CD14-positive monocyte (primary cell): ENCODE measurements at regions not wholly inside any gene's neighbourhood (a gene's known extent, or its start where the extent isn't known, plus 50 kb on each side); places are given as distances from the start of the nearest gene placed in this dataset.

Experiments
- DNase-seq, 3 donors: peaks; one replicate each; pipeline ENCODE4 v3.0.0-alpha.2; 2011 to 2022
- H2AFZ ChIP-seq: 2 replicates; pipeline ENCODE4 v1.6.0; 2012; ENCODE audit warnings: mild to moderate bottlenecking, low read depth, low read length, inconsistent platforms; ENCODE audit not compliant: insufficient read depth, poor library complexity, severe bottlenecking
- H3K27ac ChIP-seq, 2 donors: 1 replicate in 1 of 2; 2 replicates in 1 of 2; pipeline ENCODE4 v1.5.1; 2012 to 2013; ENCODE audit warnings: low read length in 2 of 2, control low read depth in 1 of 2, inconsistent platforms in 1 of 2, low read depth in 1 of 2, mild to moderate bottlenecking in 1 of 2
- H3K27me3 ChIP-seq, 2 donors: one replicate each; pipeline versions ENCODE4 v1.6.0 to v1.6.1; 2011 to 2013; ENCODE audit warnings: low read length in 2 of 2; ENCODE audit not compliant: control insufficient read depth in 2 of 2, insufficient read depth in 2 of 2
- H3K36me3 ChIP-seq, 2 donors: replicated peaks in 1 of 2; 1 replicate in 1 of 2; 2 replicates in 1 of 2; pipeline versions ENCODE4 v1.5.1 to v1.6.1; 2012 to 2013; ENCODE audit warnings: low read length in 2 of 2, control low read depth in 1 of 2, inconsistent platforms in 1 of 2, mild to moderate bottlenecking in 1 of 2; ENCODE audit not compliant: insufficient read depth in 2 of 2, control insufficient read depth in 1 of 2
- H3K4me1 ChIP-seq, 2 donors: 1 replicate in 1 of 2; 2 replicates in 1 of 2; pipeline versions ENCODE4 v1.5.1 to v1.6.1; 2012 to 2013; ENCODE audit warnings: low read length in 2 of 2, control low read depth in 1 of 2, inconsistent platforms in 1 of 2, mild to moderate bottlenecking in 1 of 2, moderate library complexity in 1 of 2; ENCODE audit not compliant: insufficient read depth in 2 of 2, control insufficient read depth in 1 of 2
- H3K4me2 ChIP-seq: replicated peaks from 2 replicates; pipeline ENCODE3; 2012; ENCODE audit warnings: low read length, moderate library complexity, mild to moderate bottlenecking; ENCODE audit not compliant: poor library complexity, severe bottlenecking; ENCODE audit errors: extremely low read depth
- H3K4me3 ChIP-seq, 3 experiments: fragments of 200-600 bp in 1 of 3; sonication (generic) in 1 of 3; replicated peaks in 1 of 3; 1 replicate in 2 of 3; 2 replicates in 1 of 3; pipeline ENCODE4 v1.5.1; 2011 to 2013; ENCODE audit warnings: low read length in 3 of 3, mild to moderate bottlenecking in 3 of 3, control low read depth in 2 of 3, low read depth in 2 of 3, inconsistent platforms in 1 of 3, moderate library complexity in 1 of 3
- H3K79me2 ChIP-seq: 2 replicates; pipeline ENCODE4 v1.6.0; 2012; ENCODE audit warnings: mild to moderate bottlenecking, control low read depth, inconsistent platforms, low read length, moderate library complexity; ENCODE audit not compliant: insufficient read depth
- H3K9ac ChIP-seq: 2 replicates; pipeline ENCODE4 v1.6.0; 2017; ENCODE audit warnings: low read length, mild to moderate bottlenecking; ENCODE audit not compliant: insufficient read depth, poor library complexity, severe bottlenecking
- H3K9me3 ChIP-seq, 2 donors: replicated peaks in 1 of 2; 1 replicate in 1 of 2; 2 replicates in 1 of 2; pipeline versions ENCODE4 v1.5.1 to v1.6.1; 2012 to 2013; ENCODE audit warnings: low read length in 2 of 2, control low read depth in 1 of 2; ENCODE audit not compliant: control insufficient read depth in 1 of 2, insufficient read depth in 1 of 2
- H4K20me1 ChIP-seq: 2 replicates; pipeline ENCODE4 v1.6.0; 2012; ENCODE audit warnings: mild to moderate bottlenecking, low read length, control low read depth, moderate library complexity; ENCODE audit not compliant: insufficient read depth
- H3K27ac Mint-ChIP-seq, 7 donors: one replicate each; pipeline ENCODE4 v1.8.0; 2020; ENCODE audit warnings: mild to moderate bottlenecking in 7 of 7, mixed read lengths in 7 of 7, moderate library complexity in 6 of 7, inconsistent platforms in 2 of 7
- H3K27me3 Mint-ChIP-seq, 3 donors: one replicate each; pipeline ENCODE4 v1.8.0; 2021 to 2022; ENCODE audit warnings: low read depth in 3 of 3, mild to moderate bottlenecking in 3 of 3, mixed read lengths in 3 of 3, moderate library complexity in 3 of 3, inconsistent platforms in 1 of 3
- H3K36me3 Mint-ChIP-seq, 2 donors: one replicate each; pipeline ENCODE4 v1.8.0; 2020; ENCODE audit warnings: mixed read lengths in 2 of 2, inconsistent platforms in 1 of 2, mild to moderate bottlenecking in 1 of 2
- H3K4me1 Mint-ChIP-seq: one replicate; pipeline ENCODE4 v1.8.0; 2020; ENCODE audit warnings: mild to moderate bottlenecking, mixed read lengths
- H3K4me3 Mint-ChIP-seq, 2 donors: one replicate each; pipeline ENCODE4 v1.8.0; 2020; ENCODE audit warnings: mild to moderate bottlenecking in 2 of 2, mixed read lengths in 2 of 2, moderate library complexity in 1 of 2
- H3K9me3 Mint-ChIP-seq, 7 donors: one replicate each; pipeline ENCODE4 v1.8.0; 2020 to 2022; ENCODE audit warnings: mixed read lengths in 7 of 7, mild to moderate bottlenecking in 6 of 7, moderate library complexity in 6 of 7, inconsistent platforms in 2 of 7
- WGBS: methylation state at CpG from one replicate; pipeline ENCODE4 v1.1.5; 2013; ENCODE audit warnings: missing lambda C conversion rate; ENCODE audit not compliant: insufficient coverage; 5-methylcytosine and 5-hydroxymethylcytosine counted together
- intact Hi-C, 2 donors: fragments of 100-400 bp; cut with micrococcal nuclease; formaldehyde crosslinking; loops; one replicate each; pipeline versions ENCODE4 v1.15.0 to v1.15.1; 2023
- TF ChIP-seq, protein P1 (sequence below): fragments of 200-600 bp; IDR thresholded peaks from one replicate; pipeline ENCODE4 v1.8.0; 2022; ENCODE audit warnings: antibody characterized with exemption, mild to moderate bottlenecking

DNA sequence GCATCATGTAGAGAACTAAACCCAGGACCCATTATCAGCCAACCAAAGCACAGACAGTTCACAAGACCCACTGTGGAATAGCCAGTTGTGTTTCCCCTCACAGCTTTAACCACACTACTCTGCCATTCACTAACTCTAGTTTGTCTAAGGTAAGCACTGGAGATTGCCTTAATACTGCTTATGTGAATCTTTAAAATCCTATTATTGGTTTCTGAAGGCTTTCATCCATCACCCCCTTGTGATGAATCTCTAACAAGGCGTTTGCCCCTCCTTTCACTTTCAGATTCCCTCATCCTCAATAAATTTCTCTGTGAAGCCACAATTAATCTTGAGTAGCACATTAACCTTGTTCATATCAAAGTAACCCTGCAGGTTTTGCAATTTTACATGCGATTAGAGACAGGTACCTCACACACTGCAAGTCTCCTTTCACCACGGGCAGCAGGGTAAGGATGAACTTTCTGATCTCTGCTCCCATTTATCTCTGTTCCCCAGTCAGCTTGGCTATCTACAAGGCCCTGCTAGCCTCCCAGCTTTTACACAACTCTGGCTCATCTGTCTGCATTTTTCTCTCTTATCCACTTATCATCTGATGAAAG is 785.6 kb downstream of the REEP3 start:
- intact Hi-C loops, result no loop called here
- H3K79me2 ChIP-seq, result no peaks in the 10 kb centered on the region
- TF ChIP-seq, protein P1, sequence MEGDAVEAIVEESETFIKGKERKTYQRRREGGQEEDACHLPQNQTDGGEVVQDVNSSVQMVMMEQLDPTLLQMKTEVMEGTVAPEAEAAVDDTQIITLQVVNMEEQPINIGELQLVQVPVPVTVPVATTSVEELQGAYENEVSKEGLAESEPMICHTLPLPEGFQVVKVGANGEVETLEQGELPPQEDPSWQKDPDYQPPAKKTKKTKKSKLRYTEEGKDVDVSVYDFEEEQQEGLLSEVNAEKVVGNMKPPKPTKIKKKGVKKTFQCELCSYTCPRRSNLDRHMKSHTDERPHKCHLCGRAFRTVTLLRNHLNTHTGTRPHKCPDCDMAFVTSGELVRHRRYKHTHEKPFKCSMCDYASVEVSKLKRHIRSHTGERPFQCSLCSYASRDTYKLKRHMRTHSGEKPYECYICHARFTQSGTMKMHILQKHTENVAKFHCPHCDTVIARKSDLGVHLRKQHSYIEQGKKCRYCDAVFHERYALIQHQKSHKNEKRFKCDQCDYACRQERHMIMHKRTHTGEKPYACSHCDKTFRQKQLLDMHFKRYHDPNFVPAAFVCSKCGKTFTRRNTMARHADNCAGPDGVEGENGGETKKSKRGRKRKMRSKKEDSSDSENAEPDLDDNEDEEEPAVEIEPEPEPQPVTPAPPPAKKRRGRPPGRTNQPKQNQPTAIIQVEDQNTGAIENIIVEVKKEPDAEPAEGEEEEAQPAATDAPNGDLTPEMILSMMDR, result no peak
- H3K9me3 Mint-ChIP-seq, result peaks cover 0 to 2% (median 2%) of the 10 kb centered on the region in 7 donors
- no peaks in the 10 kb centered on the region for H3K4me1 Mint-ChIP-seq
- no peaks in the 10 kb centered on the region for H4K20me1 ChIP-seq
- H3K27ac Mint-ChIP-seq, result no peak overlapping the region
- no peak overlapping the region for H2AFZ ChIP-seq
- H3K36me3 ChIP-seq, result no peaks in the 10 kb centered on the region
- WGBS, result 90% methylated on average over 2 of the region's 3 CpGs
- no peak for DNase-seq
- no peaks in the 10 kb centered on the region for H3K9me3 ChIP-seq
- peaks cover 0 to 3% (median 0%) of the 10 kb centered on the region in 3 donors for H3K27me3 Mint-ChIP-seq
- H3K4me3 ChIP-seq, result no peak overlapping the region
- no peaks in the 10 kb centered on the region for H3K36me3 Mint-ChIP-seq
- H3K27ac ChIP-seq, result no peak overlapping the region
- H3K4me2 ChIP-seq, result no peak overlapping the region
- H3K4me1 ChIP-seq, result no peaks in the 10 kb centered on the region
- no peak overlapping the region for H3K9ac ChIP-seq
- H3K4me3 Mint-ChIP-seq, result no peak overlapping the region
- no peaks in the 10 kb centered on the region for H3K27me3 ChIP-seq

DNA sequence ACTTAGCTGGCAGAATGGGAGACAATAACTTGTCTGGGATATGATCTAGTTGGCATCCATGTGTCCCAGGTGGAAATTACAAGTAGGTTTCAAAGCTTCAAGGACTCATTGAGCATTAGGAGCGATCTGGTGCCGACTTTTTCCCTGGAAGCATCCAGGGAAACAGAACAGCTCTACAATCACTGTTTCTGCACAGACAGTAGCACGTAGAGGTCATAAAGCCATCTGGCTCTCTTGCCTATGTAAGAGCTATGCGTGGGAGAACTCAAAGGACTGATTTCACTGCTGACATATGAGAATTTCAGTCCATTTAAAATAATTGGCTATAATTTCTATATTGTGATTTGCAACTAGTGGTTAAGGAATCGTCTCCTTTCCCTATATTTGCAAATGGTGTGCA is 791.7 kb downstream of the REEP3 start:
- no peak overlapping the region for H3K4me2 ChIP-seq
- Mint-ChIP-seq H3K27me3 (peaks cover 0 to 2% (median 0%) of the 10 kb centered on the region in 3 donors), H3K9me3 (peaks cover 0 to 2% (median 0%) of the 10 kb centered on the region in 7 donors), H3K4me1 (no peaks in the 10 kb centered on the region), H3K36me3 (no peaks in the 10 kb centered on the region), H3K4me3 (no peak overlapping the region), H3K27ac (no peak overlapping the region)
- TF ChIP-seq, protein P1, result no peak
- no peak for DNase-seq
- no peak overlapping the region for H2AFZ ChIP-seq
- no peaks in the 10 kb centered on the region for H4K20me1 ChIP-seq
- H3K79me2 ChIP-seq, result no peaks in the 10 kb centered on the region
- H3K4me3 ChIP-seq, result no peak overlapping the region
- no peaks in the 10 kb centered on the region for H3K36me3 ChIP-seq
- intact Hi-C loops, result no loop called here
- H3K9ac ChIP-seq, result no peak overlapping the region
- no peak overlapping the region for H3K27ac ChIP-seq
- H3K27me3 ChIP-seq, result no peaks in the 10 kb centered on the region
- H3K4me1 ChIP-seq, result no peaks in the 10 kb centered on the region
- 66% methylated on average over 2 of the region's 5 CpGs for WGBS
- H3K9me3 ChIP-seq, result no peaks in the 10 kb centered on the region
